H9 (cell line): ENCODE measurements at regions not wholly inside any gene's neighbourhood (a gene's known extent, or its start where the extent isn't known, plus 50 kb on each side); places are given as distances from the start of the nearest gene placed in this dataset.

ENCODE experiments used
- DNase-seq: peaks from one replicate; pipeline ENCODE4 v3.0.0-alpha.2; 2017
- H2AFZ ChIP-seq: one replicate; pipeline ENCODE4 v1.6.1; 2013; ENCODE audit warnings: mild to moderate bottlenecking, low read length, control low read depth, moderate library complexity
- H2AK5ac ChIP-seq: 2 replicates; pipeline ENCODE4 v1.6.1; 2013; ENCODE audit warnings: low read length, control low read depth, mixed read lengths; ENCODE audit not compliant: insufficient read length
- H2BK120ac ChIP-seq: one replicate; pipeline ENCODE4 v1.6.1; 2013; ENCODE audit warnings: low read depth, mild to moderate bottlenecking, low read length, control low read depth, inconsistent platforms; ENCODE audit not compliant: poor library complexity, severe bottlenecking
- H2BK12ac ChIP-seq: 2 replicates; pipeline ENCODE4 v1.6.1; 2013; ENCODE audit warnings: low read length, control low read depth, mixed read lengths, low read depth; ENCODE audit not compliant: insufficient read length
- H2BK15ac ChIP-seq: 2 replicates; pipeline ENCODE4 v1.6.1; 2013; ENCODE audit warnings: low read depth, low read length, control low read depth
- H2BK20ac ChIP-seq: one replicate; pipeline ENCODE4 v1.6.1; 2013; ENCODE audit warnings: low read depth, mild to moderate bottlenecking, low read length, control low read depth, inconsistent platforms; ENCODE audit not compliant: poor library complexity, severe bottlenecking
- H2BK5ac ChIP-seq: 2 replicates; pipeline ENCODE4 v1.6.1; 2013; ENCODE audit warnings: low read length, control low read depth, mixed read lengths; ENCODE audit not compliant: insufficient read length
- H3K14ac ChIP-seq: 2 replicates; pipeline ENCODE4 v1.6.1; 2013; ENCODE audit warnings: low read length, control low read depth; ENCODE audit not compliant: insufficient read depth
- H3K18ac ChIP-seq: 2 replicates; pipeline ENCODE4 v1.6.1; 2013; ENCODE audit warnings: low read depth, mild to moderate bottlenecking, mixed read lengths, low read length, control low read depth; ENCODE audit not compliant: insufficient read length
- H3K23ac ChIP-seq: 2 replicates; pipeline ENCODE4 v1.6.1; 2013; ENCODE audit warnings: low read length, control low read depth, mixed read lengths, low read depth; ENCODE audit not compliant: insufficient read length
- H3K23me2 ChIP-seq: 2 replicates; pipeline ENCODE4 v1.6.1; 2013; ENCODE audit warnings: low read depth, mild to moderate bottlenecking, mixed read lengths, low read length, control low read depth; ENCODE audit not compliant: insufficient read length, poor library complexity, severe bottlenecking
- H3K27ac ChIP-seq: 2 replicates; pipeline ENCODE4 v1.5.1; 2013; ENCODE audit warnings: low read length, control low read depth, mixed read lengths, low read depth; ENCODE audit not compliant: insufficient read length
- H3K27me3 ChIP-seq: 2 replicates; pipeline ENCODE4 v1.6.1; 2013; ENCODE audit warnings: low read length, control low read depth, inconsistent platforms; ENCODE audit not compliant: insufficient read depth
- H3K4ac ChIP-seq: 2 replicates; pipeline ENCODE4 v1.6.1; 2013; ENCODE audit warnings: low read depth, mild to moderate bottlenecking, control low read depth, inconsistent platforms, low read length, moderate library complexity
- H3K4me1 ChIP-seq: 2 replicates; pipeline ENCODE4 v1.6.1; 2013; ENCODE audit warnings: low read length, control low read depth, inconsistent platforms; ENCODE audit not compliant: insufficient read depth
- H3K4me2 ChIP-seq: 2 replicates; pipeline ENCODE4 v1.6.1; 2013; ENCODE audit warnings: low read length, control low read depth, mixed read lengths; ENCODE audit not compliant: insufficient read length, insufficient read depth
- H3K56ac ChIP-seq: 2 replicates; pipeline ENCODE4 v1.6.1; 2013; ENCODE audit warnings: low read depth, mild to moderate bottlenecking, mixed read lengths, low read length, control low read depth; ENCODE audit not compliant: insufficient read length
- H3K79me1 ChIP-seq: 2 replicates; pipeline ENCODE4 v1.6.1; 2013; ENCODE audit warnings: low read depth, mild to moderate bottlenecking, moderate library complexity, low read length, control low read depth, inconsistent platforms; ENCODE audit not compliant: insufficient read depth, poor library complexity, severe bottlenecking
- H3K79me2 ChIP-seq: 2 replicates; pipeline ENCODE4 v1.6.1; 2013; ENCODE audit warnings: low read length, control low read depth, inconsistent platforms; ENCODE audit not compliant: insufficient read depth
- H3K9ac ChIP-seq: 2 replicates; pipeline ENCODE4 v1.6.1; 2013; ENCODE audit warnings: low read length, control low read depth, mixed read lengths; ENCODE audit not compliant: insufficient read length; ENCODE audit errors: extremely low read depth
- H3K9me3 ChIP-seq: one replicate; pipeline ENCODE4 v1.6.1; 2013; ENCODE audit warnings: low read depth, low read length, inconsistent platforms; ENCODE audit not compliant: control insufficient read depth
- H3T11ph ChIP-seq: one replicate; pipeline ENCODE4 v1.6.1; 2013; ENCODE audit warnings: mild to moderate bottlenecking, low read length, control low read depth, inconsistent platforms
- H4K20me1 ChIP-seq: one replicate; pipeline ENCODE4 v1.6.1; 2013; ENCODE audit not compliant: control insufficient read depth, insufficient read length, insufficient read depth
- H4K5ac ChIP-seq: 2 replicates; pipeline ENCODE4 v1.6.1; 2013; ENCODE audit warnings: low read depth, mild to moderate bottlenecking, mixed read lengths, low read length, control low read depth; ENCODE audit not compliant: insufficient read length
- H4K8ac ChIP-seq: replicated peaks from 2 replicates; pipeline ENCODE4 v1.6.1; 2013; ENCODE audit warnings: low read length, control low read depth, mixed read lengths, low read depth; ENCODE audit not compliant: insufficient read length
- H4K91ac ChIP-seq: 2 replicates; pipeline ENCODE4 v1.6.1; 2013; ENCODE audit warnings: low read depth, mild to moderate bottlenecking, moderate library complexity, mixed read lengths, low read length, control low read depth; ENCODE audit not compliant: insufficient read length
- H3K27ac Mint-ChIP-seq, 3 experiments: 2 replicates in 2 of 3; 3 replicates in 1 of 3; pipeline ENCODE4 v1.8.0; 2020 to 2021; ENCODE audit warnings: mixed read lengths in 3 of 3, mild to moderate bottlenecking in 1 of 3, moderate library complexity in 1 of 3
- H3K27me3 Mint-ChIP-seq: 2 replicates; pipeline ENCODE4 v1.8.0; 2021; ENCODE audit warnings: low read depth, mild to moderate bottlenecking, moderate library complexity, mixed read lengths
- H3K36me3 Mint-ChIP-seq, 3 experiments: 2 replicates in 2 of 3; 3 replicates in 1 of 3; pipeline ENCODE4 v1.8.0; 2020 to 2021; ENCODE audit warnings: low read depth in 3 of 3, mixed read lengths in 3 of 3; ENCODE audit not compliant: insufficient read depth in 1 of 3
- H3K4me1 Mint-ChIP-seq, 2 experiments: 2 replicates each; pipeline ENCODE4 v1.8.0; 2020; ENCODE audit warnings: mixed read lengths in 2 of 2
- H3K4me3 Mint-ChIP-seq, 2 experiments: 2 replicates in 1 of 2; 3 replicates in 1 of 2; pipeline ENCODE4 v1.8.0; 2020 to 2021; ENCODE audit warnings: mild to moderate bottlenecking in 2 of 2, mixed read lengths in 2 of 2, moderate library complexity in 1 of 2
- H3K9me3 Mint-ChIP-seq, 2 experiments: 2 replicates in 1 of 2; 3 replicates in 1 of 2; pipeline ENCODE4 v1.8.0; 2020; ENCODE audit warnings: mild to moderate bottlenecking in 2 of 2, mixed read lengths in 2 of 2, moderate library complexity in 1 of 2
- CTCF ChIP-seq: fragments of 200-600 bp; sonication (generic); conservative IDR thresholded peaks from 3 replicates; pipeline ENCODE4 v1.8.0; 2021; ENCODE audit warnings: antibody characterized with exemption, mild to moderate bottlenecking
- WGBS: extraction: QIAGEN DNeasy Blood & Tissue Kit; methylation state at CpG from one replicate; pipeline ENCODE4 v1.1.7; 2013; ENCODE audit warnings: missing lambda C conversion rate, low lambda C conversion rate, mixed read lengths; ENCODE audit not compliant: insufficient read length; ENCODE audit errors: extremely low coverage; 5-methylcytosine and 5-hydroxymethylcytosine counted together

GRCh38 chr13:71964491-71965100 lies 97.6 kb upstream of the DACH1 start:
- Histone ChIP-seq H3K4me1 (no peaks in the 10 kb centered on the region), H2AFZ (no peak overlapping the region), H3K14ac (no peak overlapping the region), H3K9ac (no peak overlapping the region), H2BK120ac (no peak overlapping the region), H3K79me1 (no peaks in the 10 kb centered on the region), H3K4me2 (no peak overlapping the region), H3K56ac (no peak overlapping the region), H2BK5ac (no peak overlapping the region), H2BK20ac (no peak overlapping the region), H4K20me1 (no peaks in the 10 kb centered on the region), H4K91ac (no peak overlapping the region), H3K79me2 (no peaks in the 10 kb centered on the region), H3K4ac (no peak overlapping the region), H3K27ac (no peak overlapping the region), H4K5ac (no peak overlapping the region), H3K9me3 (no peaks in the 10 kb centered on the region), H3T11ph (no peak overlapping the region), H2AK5ac (no peak overlapping the region), H3K23me2 (no peaks in the 10 kb centered on the region), H3K18ac (no peak overlapping the region), H2BK12ac (no peak overlapping the region), H2BK15ac (no peak overlapping the region), H4K8ac (no peak overlapping the region), H3K23ac (no peak overlapping the region), H3K27me3 (no peaks in the 10 kb centered on the region)
- no CpG with 5 or more reads among the region's 8 CpGs for WGBS
- Mint-ChIP-seq H3K4me1 (peaks cover 12 to 22% of the 10 kb centered on the region in 2 experiments), H3K4me3 (no peak overlapping the region), H3K27ac (no peak overlapping the region; a peak in 1 of 7 replicates), H3K27me3 (no peaks in the 10 kb centered on the region), H3K36me3 (no peaks in the 10 kb centered on the region), H3K9me3 (no peaks in the 10 kb centered on the region)
- DNase-seq = no peak
- no peak for TF ChIP-seq CTCF
